ENCODE measurements at regions not wholly inside any gene's neighbourhood (a gene's known extent, or its start where the extent isn't known, plus 50 kb on each side); places are given as distances from the start of the nearest gene placed in this dataset.

- TF ChIP-seq CTCF (IDR thresholded peaks at IDR 0.05; ENCODE audit: insufficient read depth, low read depth, low read length, missing control alignments) = no peak
Measured at GRCh38 chr1:38644092-38644491, 215.5 kb downstream of the RRAGC start.

GRCh38 chr1:38641661-38642060 is 217.9 kb downstream of the RRAGC start:
- H3K4me3 ChIP-seq (ENCODE audit: low read depth, low read length) = no peak overlapping the region
- DNase-seq (ENCODE audit: low read depth) = no peak
- no peak for TF ChIP-seq CTCF (IDR thresholded peaks at IDR 0.05; ENCODE audit: insufficient read depth, low read depth, low read length, missing control alignments)

More at GRCh38 chr1:38644092-38644491, 215.5 kb downstream of the RRAGC start:
- no peak overlapping the region for H3K4me3 ChIP-seq (ENCODE audit: low read depth, low read length)
- DNase-seq (ENCODE audit: low read depth) = no peak

GRCh38 chr1:38640371-38640770 is 219.2 kb downstream of the RRAGC start:
- no peak for TF ChIP-seq CTCF (IDR thresholded peaks at IDR 0.05; ENCODE audit: insufficient read depth, low read depth, low read length, missing control alignments)
- no peak overlapping the region for H3K4me3 ChIP-seq (ENCODE audit: low read depth, low read length)
- DNase-seq (ENCODE audit: low read depth) = no peak

GRCh38 chr1:38628241-38628640 is 231.3 kb downstream of the RRAGC start:
- H3K4me3 ChIP-seq (ENCODE audit: low read depth, low read length) = no peak overlapping the region
- no peak for TF ChIP-seq CTCF (IDR thresholded peaks at IDR 0.05; ENCODE audit: insufficient read depth, low read depth, low read length, missing control alignments)
- DNase-seq (ENCODE audit: low read depth) = no peak

- TF ChIP-seq CTCF (IDR thresholded peaks at IDR 0.05; ENCODE audit: insufficient read depth, low read depth, low read length, missing control alignments) = no peak
- H3K4me3 ChIP-seq (ENCODE audit: low read depth, low read length) = no peak overlapping the region
- no peak for DNase-seq (ENCODE audit: low read depth)
Measured at GRCh38 chr1:38625939-38626338, 233.6 kb downstream of the RRAGC start.

GRCh38 chr1:38624336-38625039 is 235.1 kb downstream of the RRAGC start:
- no peak overlapping the region for H3K4me3 ChIP-seq (ENCODE audit: low read depth, low read length)
- TF ChIP-seq CTCF (IDR thresholded peaks at IDR 0.05; ENCODE audit: insufficient read depth, low read depth, low read length, missing control alignments) = no peak
- DNase-seq (ENCODE audit: low read depth) = no peak

- no peak for DNase-seq (ENCODE audit: low read depth)
- TF ChIP-seq CTCF (IDR thresholded peaks at IDR 0.05; ENCODE audit: insufficient read depth, low read depth, low read length, missing control alignments) = no peak
- H3K4me3 ChIP-seq (ENCODE audit: low read depth, low read length) = no peak overlapping the region
Measured at GRCh38 chr1:38623529-38623928, 236.0 kb downstream of the RRAGC start.

Data from GM12865 (cell line).